GM19463 (cell line): ENCODE measurements at regions not wholly inside any gene's neighbourhood (a gene's known extent, or its start where the extent isn't known, plus 50 kb on each side); places are given as distances from the start of the nearest gene placed in this dataset.

Experiments
- ATAC-seq: cut with Tn5 transposase; IDR thresholded peaks from one replicate; pipeline ENCODE4 v1.9.1; 2021; ENCODE audit warnings: mild to moderate bottlenecking, moderate library complexity; ENCODE audit not compliant: unreplicated experiment

- ATAC-seq, result no peak
Measured at GRCh38 chr1:72697410-72697809, 415.1 kb upstream of the NEGR1 start.

- no peak for ATAC-seq
Measured at GRCh38 chr1:72693899-72694298, 411.6 kb upstream of the NEGR1 start.

- ATAC-seq, result no peak
Measured at GRCh38 chr1:72693376-72693775, 411.0 kb upstream of the NEGR1 start.

- no peak for ATAC-seq
Measured at GRCh38 chr1:72690871-72691270, 408.5 kb upstream of the NEGR1 start.

- no peak for ATAC-seq
Measured at GRCh38 chr1:72678683-72679082, 396.3 kb upstream of the NEGR1 start.

GRCh38 chr1:72670902-72671301 is 388.6 kb upstream of the NEGR1 start:
- ATAC-seq, result no peak

- no peak for ATAC-seq
Measured at GRCh38 chr1:72662918-72663317, 380.6 kb upstream of the NEGR1 start.

- no peak for ATAC-seq
Measured at GRCh38 chr1:72650843-72651435, 368.6 kb upstream of the NEGR1 start.

GRCh38 chr1:72649991-72650390 is 367.7 kb upstream of the NEGR1 start:
- no peak for ATAC-seq

GRCh38 chr1:72649211-72649888 is 367.0 kb upstream of the NEGR1 start:
- no peak for ATAC-seq

GRCh38 chr1:72648465-72648864 is 366.1 kb upstream of the NEGR1 start:
- ATAC-seq, result no peak

GRCh38 chr1:72643142-72643541 is 360.8 kb upstream of the NEGR1 start:
- ATAC-seq, result no peak

GRCh38 chr1:72637593-72637992 is 355.3 kb upstream of the NEGR1 start:
- no peak for ATAC-seq

GRCh38 chr1:72636631-72637030 is 354.3 kb upstream of the NEGR1 start:
- no peak for ATAC-seq

- ATAC-seq, result no peak
Measured at GRCh38 chr1:72635719-72636118, 353.4 kb upstream of the NEGR1 start.

- ATAC-seq, result no peak
Measured at GRCh38 chr1:72634946-72635345, 352.6 kb upstream of the NEGR1 start.

GRCh38 chr1:72631449-72631848 is 349.1 kb upstream of the NEGR1 start:
- no peak for ATAC-seq

- ATAC-seq, result peak; percentile 85
Measured at GRCh38 chr1:72623299-72623708, 341.0 kb upstream of the NEGR1 start.

- no peak for ATAC-seq
Measured at GRCh38 chr1:72620453-72620852, 338.1 kb upstream of the NEGR1 start.

GRCh38 chr1:72606216-72606810 is 324.0 kb upstream of the NEGR1 start:
- ATAC-seq, result no peak

GRCh38 chr1:72601035-72601674 is 318.8 kb upstream of the NEGR1 start:
- ATAC-seq, result no peak
